Heart right ventricle (tissue), 16 donors: ENCODE measurements at regions not wholly inside any gene's neighbourhood (a gene's known extent, or its start where the extent isn't known, plus 50 kb on each side); places are given as distances from the start of the nearest gene placed in this dataset.

Source experiments
- ATAC-seq, 8 donors: fragments of 200-7000 bp; cut with Tn5 transposase; one replicate each; pipeline ENCODE4 v1.9.1; 2020; ENCODE audit warnings: mild to moderate bottlenecking in 8 of 8, moderate library complexity in 8 of 8, moderate number of reproducible peaks in 1 of 8
- DNase-seq, 2 donors: peaks; one replicate each; pipeline ENCODE4 v3.0.0-alpha.2; 2020
- H3K27ac ChIP-seq, 10 donors: fragments of 200-600 bp; sonication (generic) in 2 of 10; one replicate each; pipeline versions ENCODE4 v1.5.0 to v1.8.0; 2020 to 2022; ENCODE audit warnings: mild to moderate bottlenecking in 3 of 10
- H3K27me3 ChIP-seq, 7 donors: fragments of 200-600 bp; one replicate each; pipeline ENCODE4 v1.8.0; 2021 to 2022; ENCODE audit warnings: mild to moderate bottlenecking in 2 of 7
- H3K36me3 ChIP-seq, 9 donors: fragments of 200-600 bp; sonication (generic) in 1 of 9; one replicate each; pipeline versions ENCODE4 v1.5.0 to v1.8.0; 2020 to 2022; ENCODE audit warnings: mild to moderate bottlenecking in 2 of 9
- H3K4me1 ChIP-seq, 9 donors: fragments of 200-600 bp; sonication (generic) in 1 of 9; one replicate each; pipeline versions ENCODE4 v1.5.0 to v1.8.0; 2020 to 2022; ENCODE audit warnings: mild to moderate bottlenecking in 4 of 9
- H3K4me3 ChIP-seq, 10 donors: fragments of 200-600 bp; sonication (generic) in 2 of 10; one replicate each; pipeline versions ENCODE4 v1.5.0 to v1.8.0; 2020 to 2022; ENCODE audit warnings: mild to moderate bottlenecking in 7 of 10, moderate library complexity in 2 of 10
- H3K9me3 ChIP-seq, 11 donors: fragments of 200-600 bp in 10 of 11; sonication (generic) in 2 of 11; one replicate each; pipeline versions ENCODE4 v1.5.0 to v1.8.0; 2013 to 2022; ENCODE audit warnings: mild to moderate bottlenecking in 2 of 11, control low read depth in 1 of 11, moderate library complexity in 1 of 11
- WGBS, 2 donors: extraction: QIAGEN DNeasy Blood & Tissue Kit; methylation state at CpG; one replicate each; pipeline ENCODE4 v1.1.7; 2013; ENCODE audit warnings: inconsistent platforms in 1 of 2; 5-methylcytosine and 5-hydroxymethylcytosine counted together
- intact Hi-C, 10 donors: fragments of 100-400 bp; cut with DNase I; formaldehyde crosslinking; loops; one replicate each; pipeline versions ENCODE4 v1.11.1 to v1.14.2; 2022
- TF ChIP-seq, protein P1 (sequence below), 9 donors: fragments of 200-600 bp; sonication (generic) in 2 of 9; IDR thresholded peaks; one replicate each; pipeline versions ENCODE4 v1.5.0 to v1.8.0; 2021 to 2022; ENCODE audit warnings: antibody characterized with exemption in 9 of 9, mild to moderate bottlenecking in 5 of 9, moderate library complexity in 1 of 9
- donor health status: Arrhythmogenic right ventricular cardiomyopathy.
- donor health status: ischemic (EF 13 %, LVEDD 7.1; RV severe dilation, severe dysfunction).
- donor health status: healthy with polysubstance abuse.
- donor health status: DM: no; HTN: yes; CAD: no.
- donor health status: DM: no; HTN: no; CAD: no.
- donor health status: ischemic (EF 25% LVEDD 6.9; RV normal size, moderate dysfunction).
- donor health status: ischemic (EF 25% LVEDD 5.7; RV mildly dilated, moderate dysfunction).
- donor health status: healthy.
- donor health status: DM: yes; HTN: yes; CAD: no.
- donor health status: Ischemic cardiomyopathy.
- donor health status: ischemic (EF 35%, LVEDD 5.7; RV mildly dilated, moderate dysfunction).
- donor health status: nonischemic (EF 11% LVEDD 7.7; RV severe dilation, severe dysfunction).
- donor health status: DM: yes; HTN: yes; CAD: no.
- donor health status: PGD.
- donor health status: ischemic (EF 29% LVEDD 5.4; RV normal size, mild dysfunction).
- donor health status: nonischemic (EF 23%, LVEDD 6.1; RV moderate dilation, normal function).

GRCh38 chr6:169084067-169084466, 169.6 kb downstream of the THBS2 start:
- no peak for ATAC-seq
- DNase-seq = no peak
- no peaks in the 10 kb centered on the region for H3K27me3 ChIP-seq
- H3K9me3 ChIP-seq = peaks cover 0 to 11% (median 0%) of the 10 kb centered on the region in 11 donors
- no peak overlapping the region for H3K27ac ChIP-seq
- TF ChIP-seq, protein P1, sequence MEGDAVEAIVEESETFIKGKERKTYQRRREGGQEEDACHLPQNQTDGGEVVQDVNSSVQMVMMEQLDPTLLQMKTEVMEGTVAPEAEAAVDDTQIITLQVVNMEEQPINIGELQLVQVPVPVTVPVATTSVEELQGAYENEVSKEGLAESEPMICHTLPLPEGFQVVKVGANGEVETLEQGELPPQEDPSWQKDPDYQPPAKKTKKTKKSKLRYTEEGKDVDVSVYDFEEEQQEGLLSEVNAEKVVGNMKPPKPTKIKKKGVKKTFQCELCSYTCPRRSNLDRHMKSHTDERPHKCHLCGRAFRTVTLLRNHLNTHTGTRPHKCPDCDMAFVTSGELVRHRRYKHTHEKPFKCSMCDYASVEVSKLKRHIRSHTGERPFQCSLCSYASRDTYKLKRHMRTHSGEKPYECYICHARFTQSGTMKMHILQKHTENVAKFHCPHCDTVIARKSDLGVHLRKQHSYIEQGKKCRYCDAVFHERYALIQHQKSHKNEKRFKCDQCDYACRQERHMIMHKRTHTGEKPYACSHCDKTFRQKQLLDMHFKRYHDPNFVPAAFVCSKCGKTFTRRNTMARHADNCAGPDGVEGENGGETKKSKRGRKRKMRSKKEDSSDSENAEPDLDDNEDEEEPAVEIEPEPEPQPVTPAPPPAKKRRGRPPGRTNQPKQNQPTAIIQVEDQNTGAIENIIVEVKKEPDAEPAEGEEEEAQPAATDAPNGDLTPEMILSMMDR (IDR thresholded peaks at IDR 0.05) = no peak
- 92 to 96% methylated on average over 10 of the region's 10 CpGs for WGBS, 2 donors
- H3K4me3 ChIP-seq = no peak overlapping the region
- H3K4me1 ChIP-seq = no peaks in the 10 kb centered on the region
- intact Hi-C loops = no loop called here
- no peaks in the 10 kb centered on the region for H3K36me3 ChIP-seq

DNA sequence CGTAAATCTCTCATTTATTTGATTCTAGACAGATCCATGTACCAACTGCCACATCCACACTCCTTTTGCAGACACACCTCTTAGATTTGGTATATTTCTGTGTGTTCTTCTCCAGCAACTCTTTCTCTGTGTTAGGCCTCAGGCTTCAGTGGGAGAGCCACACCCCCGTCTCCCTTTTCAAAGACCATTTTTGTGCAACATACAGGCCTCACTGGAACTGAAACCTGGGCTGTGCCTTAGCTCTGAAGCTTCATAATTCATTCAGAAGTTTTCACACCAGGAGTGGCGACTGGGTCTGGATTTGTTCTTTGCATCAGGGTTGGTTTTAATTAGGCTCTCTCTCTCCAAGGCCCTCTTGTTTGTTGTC, 170.2 kb downstream of the THBS2 start:
- no peak overlapping the region for H3K27ac ChIP-seq
- WGBS, 2 donors = 56 to 57% methylated on average over 3 of the region's 3 CpGs

GRCh38 chr6:169082817-169083507, 170.7 kb downstream of the THBS2 start:
- Histone ChIP-seq H3K27me3 (no peaks in the 10 kb centered on the region), H3K36me3 (no peaks in the 10 kb centered on the region), H3K4me3 (no peak overlapping the region), H3K4me1 (no peaks in the 10 kb centered on the region), H3K27ac (no peak overlapping the region), H3K9me3 (peaks cover 0 to 11% (median 0%) of the 10 kb centered on the region in 11 donors)
- ATAC-seq (peak in 1 of 8 donors; percentile 35), DNase-seq (no peak)
- TF ChIP-seq, protein P1 (IDR thresholded peaks at IDR 0.05) = no peak
- intact Hi-C loops = no loop called here
- WGBS, 2 donors = 71 to 83% methylated on average over 7 of the region's 7 CpGs

More for the DNA sequence above, 170.2 kb downstream of the THBS2 start:
- intact Hi-C loops = no loop called here
- no peak overlapping the region for H3K4me3 ChIP-seq
- no peaks in the 10 kb centered on the region for H3K36me3 ChIP-seq
- TF ChIP-seq, protein P1 (IDR thresholded peaks at IDR 0.05) = no peak
- DNase-seq = no peak
- no peak for ATAC-seq
- H3K4me1 ChIP-seq = no peaks in the 10 kb centered on the region
- peaks cover 0 to 11% (median 0%) of the 10 kb centered on the region in 11 donors for H3K9me3 ChIP-seq
- H3K27me3 ChIP-seq = no peaks in the 10 kb centered on the region

- intact Hi-C loops = no loop called here
- DNase-seq = no peak
- Histone ChIP-seq H3K4me1 (no peaks in the 10 kb centered on the region), H3K27me3 (no peaks in the 10 kb centered on the region), H3K36me3 (no peaks in the 10 kb centered on the region), H3K4me3 (no peak overlapping the region), H3K27ac (no peak overlapping the region), H3K9me3 (peaks cover 0 to 11% (median 0%) of the 10 kb centered on the region in 11 donors)
- TF ChIP-seq, protein P1 (IDR thresholded peaks at IDR 0.05) = no peak
- WGBS, 2 donors = 90% methylated on average over 5 of the region's 5 CpGs
- ATAC-seq = no peak
These were observed 171.6 kb downstream of the THBS2 start for GRCh38 chr6:169082093-169082492.
